Body of pancreas (tissue), 4 donors: ENCODE measurements at regions not wholly inside any gene's neighbourhood (a gene's known extent, or its start where the extent isn't known, plus 50 kb on each side); places are given as distances from the start of the nearest gene placed in this dataset.

Experiments
- CTCF ChIP-seq, 7 experiments: fragments of 450-650 bp in 4 of 7; fragments of 200-600 bp in 3 of 7; sonication (generic) in 3 of 7; IDR thresholded peaks; one replicate each; pipeline ENCODE4 v1.5.1; 2016 to 2019; ENCODE audit warnings: antibody characterized with exemption in 7 of 7
- POLR2A ChIP-seq, 3 donors: fragments of 450-650 bp; IDR thresholded peaks; one replicate each; pipeline ENCODE4 v1.6.1; 2016; ENCODE audit warnings: antibody characterized with exemption in 3 of 3, mild to moderate bottlenecking in 2 of 3

- no peak for TF ChIP-seq CTCF (IDR thresholded peaks at IDR 0.05)
- TF ChIP-seq POLR2A (IDR thresholded peaks at IDR 0.05): no peak
Observed at GRCh38 chr6:112935402-112936078, 588.4 kb downstream of the RFPL4B start.
